D341Med (cell line): ENCODE measurements at regions not wholly inside any gene's neighbourhood (a gene's known extent, or its start where the extent isn't known, plus 50 kb on each side); places are given as distances from the start of the nearest gene placed in this dataset.
"Not testable (repeated sequence)": the region's sequence is repeated elsewhere in the genome, so short reads cannot be mapped to it uniquely, and the experiment has no call there.

ENCODE experiments used
- DNase-seq: peaks from one replicate; pipeline ENCODE4 v3.0.0; 2012; ENCODE audit warnings: low spot score

DNA sequence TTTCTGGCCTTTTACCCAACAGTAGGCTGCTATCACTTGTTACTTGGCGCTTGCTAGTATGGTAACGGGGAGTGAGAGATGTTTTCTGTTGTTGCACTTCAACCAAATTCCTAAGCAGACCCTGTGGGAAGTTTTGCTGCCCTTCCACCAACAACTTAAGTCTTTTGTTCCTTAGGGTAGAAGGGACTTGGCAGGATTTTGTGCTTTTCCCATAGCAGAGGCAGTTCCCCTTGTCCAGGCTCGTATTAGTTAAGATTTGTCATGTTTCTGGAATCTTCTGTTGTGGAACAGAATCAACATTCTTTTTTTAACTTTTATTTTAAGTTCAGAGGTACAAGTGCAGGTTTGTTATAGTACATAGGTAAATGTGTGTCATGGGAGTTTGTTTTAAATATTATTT lies 73.2 kb upstream of the SGIP1 start:
- no peak for DNase-seq

- DNase-seq = no peak
Measured at GRCh38 chr1:66462313-66462712, 71.6 kb upstream of the SGIP1 start.

DNA sequence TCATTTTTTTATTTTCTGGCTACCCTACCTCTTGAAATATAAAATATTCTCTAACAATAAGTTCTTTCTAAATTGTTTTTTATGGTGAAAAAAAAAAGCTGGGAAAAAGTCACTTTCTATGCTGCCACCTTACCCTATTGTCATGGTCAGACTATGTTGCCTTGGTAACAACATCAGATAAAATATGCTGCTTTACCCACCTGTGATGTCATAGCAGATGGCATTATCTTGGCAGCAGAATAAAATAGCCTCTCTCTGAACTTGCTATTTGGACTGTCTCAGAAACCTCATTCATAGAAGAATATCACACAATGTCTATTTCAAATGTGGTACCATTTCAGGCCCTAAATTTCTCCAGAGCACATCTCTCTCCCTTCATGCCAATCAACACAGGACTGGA lies 69.6 kb upstream of the SGIP1 start:
- no peak for DNase-seq

GRCh38 chr1:66464802-66465201 lies 69.2 kb upstream of the SGIP1 start:
- no peak for DNase-seq

DNA sequence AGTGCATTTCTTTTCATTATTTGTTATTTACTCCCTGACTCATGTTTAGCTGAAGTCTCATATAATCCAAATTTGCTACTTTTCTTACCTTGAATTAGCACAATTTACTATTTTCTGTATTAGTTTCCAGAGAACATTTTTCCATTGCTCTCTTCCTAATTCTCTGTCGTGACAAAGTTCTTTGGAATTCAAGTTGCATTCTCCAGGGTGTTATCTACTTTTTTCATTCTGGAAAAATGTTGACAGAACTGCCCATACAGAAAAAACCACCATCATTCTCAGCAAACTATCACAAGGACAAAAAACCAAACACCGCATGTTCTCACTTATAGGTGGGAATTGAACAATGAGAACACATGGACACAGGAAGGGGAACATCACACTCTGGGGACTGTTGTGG lies 67.3 kb upstream of the SGIP1 start:
- DNase-seq = not testable (repeated sequence)

- DNase-seq = no peak
Measured at GRCh38 chr1:66468722-66469121, 65.2 kb upstream of the SGIP1 start.

DNA sequence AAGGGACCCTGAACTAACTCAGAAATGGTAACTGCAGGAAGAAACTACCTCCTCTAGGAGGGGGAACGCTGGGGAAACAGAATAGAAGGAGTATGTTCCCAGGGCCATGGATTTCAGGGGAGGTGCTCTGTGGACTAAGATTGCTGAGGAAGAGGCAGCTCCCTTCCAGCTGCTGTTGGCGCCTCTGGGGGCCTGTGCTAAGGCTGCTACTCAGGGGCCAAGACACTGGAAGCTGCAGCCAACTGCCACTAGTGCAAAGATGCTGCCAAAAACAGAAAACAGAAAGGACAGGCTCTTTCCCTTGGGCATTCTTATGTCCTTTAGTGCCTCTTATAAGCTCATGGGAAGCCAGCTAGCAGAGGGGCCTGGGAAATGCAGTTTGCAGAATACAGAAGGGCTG lies 58.0 kb upstream of the SGIP1 start:
- DNase-seq = no peak

DNA sequence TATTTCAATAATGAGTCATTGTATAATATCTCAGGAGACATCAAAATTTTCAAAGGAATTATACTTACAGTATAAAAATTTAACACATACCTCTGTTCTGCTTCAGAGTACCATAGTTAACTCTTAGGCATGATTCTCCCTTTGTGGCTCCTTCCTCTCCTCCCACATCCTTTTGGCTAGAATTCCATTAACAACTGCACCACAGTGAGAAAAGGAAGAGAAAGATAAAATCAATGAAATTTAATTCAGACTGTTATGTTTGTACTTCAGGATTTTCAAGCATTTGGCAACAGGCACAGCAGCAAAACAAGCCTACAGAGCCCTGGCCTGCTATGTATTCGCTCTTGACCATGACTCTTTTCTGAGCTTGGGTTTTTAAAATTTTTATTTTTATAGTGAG lies 57.2 kb upstream of the SGIP1 start:
- no peak for DNase-seq

DNA sequence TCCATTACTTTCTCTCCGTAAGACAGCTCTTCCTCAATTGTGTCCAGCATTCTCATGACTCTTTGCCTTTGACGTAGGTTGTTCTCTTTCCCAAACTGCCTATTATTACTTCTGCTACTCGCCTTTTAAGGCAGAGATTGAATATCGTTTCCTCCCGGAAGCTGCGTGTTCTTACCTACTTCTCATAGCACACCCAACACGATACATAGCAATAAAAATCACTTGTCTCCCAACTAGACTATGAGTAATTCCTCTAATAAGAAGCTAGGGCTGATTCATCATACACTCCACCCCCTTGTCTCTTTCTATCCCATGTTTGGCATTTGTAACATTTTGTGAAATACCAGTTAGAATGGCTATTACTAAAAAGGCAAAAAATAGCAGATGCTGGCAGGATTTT lies 55.8 kb upstream of the SGIP1 start:
- DNase-seq = no peak

- no peak for DNase-seq
Measured at GRCh38 chr1:66480162-66480561, 53.8 kb upstream of the SGIP1 start.

- DNase-seq = not testable (repeated sequence)
Measured at GRCh38 chr1:66481215-66481614, 52.7 kb upstream of the SGIP1 start.
